ENCODE measurements at regions not wholly inside any gene's neighbourhood (a gene's known extent, or its start where the extent isn't known, plus 50 kb on each side); places are given as distances from the start of the nearest gene placed in this dataset.

- TF ChIP-seq BHLHE40 (IDR thresholded peaks at IDR 0.05; ENCODE audit: low read depth, low read length), result no peak
- TF ChIP-seq CTCF (conservative IDR thresholded peaks at IDR 0.05; ENCODE audit: low read depth, low read length), result no peak
- TF ChIP-seq CHD1 (IDR thresholded peaks at IDR 0.05; ENCODE audit: low read depth, low read length), result no peak
- TF ChIP-seq CEBPB (IDR thresholded peaks at IDR 0.05; ENCODE audit: low read depth, low read length), result no peak
- no peak for TF ChIP-seq POLR2A (IDR thresholded peaks at IDR 0.05; ENCODE audit: low read depth, low read length)
- no peak for TF ChIP-seq MXI1 (IDR thresholded peaks at IDR 0.05; ENCODE audit: borderline replicate concordance, low read depth, low read length)
- no peak for TF ChIP-seq MAZ (IDR thresholded peaks at IDR 0.05; ENCODE audit: borderline replicate concordance, low read depth, low read length)
- TF ChIP-seq RFX5 (IDR thresholded peaks at IDR 0.05; ENCODE audit: low read depth, low read length), result no peak
- no peak for TF ChIP-seq FOS (IDR thresholded peaks at IDR 0.05; ENCODE audit: low read depth, low read length)
- TF ChIP-seq NFE2L2 (IDR thresholded peaks at IDR 0.05; ENCODE audit: low read depth, low read length), result no peak
- no peak for TF ChIP-seq MAFK (IDR thresholded peaks at IDR 0.05; ENCODE audit: low read depth, low read length)
Measured at GRCh38 chr7:47188136-47188535, 393.8 kb downstream of the TNS3 start.

Data from IMR-90 (cell line).